NCI-H510A treated with DMSO at 0.1 percent for 48 hours (cell line): ENCODE measurements at regions not wholly inside any gene's neighbourhood (a gene's known extent, or its start where the extent isn't known, plus 50 kb on each side); places are given as distances from the start of the nearest gene placed in this dataset.
"Not testable (repeated sequence)": the region's sequence is repeated elsewhere in the genome, so short reads cannot be mapped to it uniquely, and the experiment has no call there.

Source experiments
- DNase-seq: peaks from one replicate; lab custom pipeline; 2025; lab: John Stamatoyannopoulos, UW

DNA sequence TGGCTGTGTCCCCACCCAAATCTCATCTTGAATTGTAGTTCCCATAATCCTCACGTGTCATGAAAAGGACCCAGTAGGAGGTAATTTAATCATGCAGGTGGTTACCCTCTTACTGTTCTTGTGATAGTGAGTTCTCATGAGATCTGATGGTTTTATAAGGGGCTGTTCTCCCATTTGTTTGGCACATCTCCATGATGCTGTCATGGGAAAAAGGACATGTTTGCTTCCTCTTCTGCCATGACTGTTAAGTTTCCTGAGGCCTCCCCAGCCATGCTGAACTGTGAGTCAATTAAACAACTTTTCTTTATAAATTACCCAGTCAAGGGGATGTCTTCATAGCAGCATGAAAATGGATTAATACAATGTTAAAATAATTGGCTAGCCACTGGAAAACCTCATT is 243.3 kb upstream of the MKLN1 start:
- DNase-seq, result not testable (repeated sequence)

DNA sequence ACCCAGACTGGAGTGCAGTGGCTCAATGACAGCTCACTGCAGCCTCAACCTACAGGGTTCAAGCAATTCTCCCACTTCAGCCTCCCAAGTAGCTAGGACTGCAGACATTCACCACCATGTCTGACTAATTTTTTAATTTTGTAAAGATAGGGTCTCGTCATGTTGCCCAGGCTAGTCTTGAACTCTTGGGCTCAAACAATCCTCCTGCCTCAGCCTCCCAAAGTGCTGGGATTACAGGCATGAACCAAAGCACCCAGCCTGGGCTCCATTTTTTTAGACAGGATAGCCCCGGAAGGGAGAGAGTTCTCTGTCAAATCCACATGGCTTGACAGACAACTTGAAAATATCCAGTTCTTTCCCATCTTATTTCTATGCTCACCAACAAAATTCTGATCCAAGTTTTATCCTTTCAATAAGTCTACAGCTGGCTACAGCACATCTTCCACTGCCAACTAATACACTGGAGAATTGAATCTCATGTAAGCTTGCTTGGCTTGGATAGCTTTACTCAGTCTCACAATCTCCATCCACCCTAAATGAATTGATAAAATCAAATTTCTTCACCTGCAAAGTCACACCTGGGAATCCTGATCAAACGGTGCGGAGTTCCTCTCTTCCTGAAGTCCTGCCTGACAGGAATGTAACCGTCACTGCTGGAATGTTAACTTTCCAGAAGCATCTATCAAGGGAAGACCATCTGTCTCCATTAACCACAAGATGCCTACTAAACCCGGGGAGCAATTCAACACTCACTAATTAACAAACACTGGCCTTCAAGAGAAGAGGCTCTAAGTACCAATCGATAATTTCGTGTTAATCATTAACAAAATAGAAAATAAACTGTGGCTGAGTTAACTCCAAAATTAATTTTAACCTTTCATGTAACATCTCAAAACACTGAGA is 239.7 kb upstream of the MKLN1 start:
- no peak for DNase-seq

DNA sequence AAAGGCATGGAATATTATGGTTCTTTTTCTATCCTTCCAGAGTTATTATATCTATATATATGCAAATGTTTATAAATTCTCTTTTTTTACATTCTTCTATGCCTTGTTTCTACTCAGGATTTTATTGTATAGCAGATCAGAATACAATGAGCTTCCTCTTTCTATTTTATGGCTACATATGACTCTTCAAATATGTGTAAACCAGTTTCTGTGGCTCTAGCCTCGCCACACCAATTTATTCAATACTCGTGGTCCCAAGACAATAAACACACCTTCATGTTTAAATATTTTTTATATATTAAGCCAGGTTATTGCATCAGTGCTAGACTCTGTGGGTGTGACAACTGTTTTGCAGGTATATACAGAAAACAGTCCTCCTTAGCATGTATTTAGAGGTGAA is 237.5 kb upstream of the MKLN1 start:
- DNase-seq, result no peak

DNA sequence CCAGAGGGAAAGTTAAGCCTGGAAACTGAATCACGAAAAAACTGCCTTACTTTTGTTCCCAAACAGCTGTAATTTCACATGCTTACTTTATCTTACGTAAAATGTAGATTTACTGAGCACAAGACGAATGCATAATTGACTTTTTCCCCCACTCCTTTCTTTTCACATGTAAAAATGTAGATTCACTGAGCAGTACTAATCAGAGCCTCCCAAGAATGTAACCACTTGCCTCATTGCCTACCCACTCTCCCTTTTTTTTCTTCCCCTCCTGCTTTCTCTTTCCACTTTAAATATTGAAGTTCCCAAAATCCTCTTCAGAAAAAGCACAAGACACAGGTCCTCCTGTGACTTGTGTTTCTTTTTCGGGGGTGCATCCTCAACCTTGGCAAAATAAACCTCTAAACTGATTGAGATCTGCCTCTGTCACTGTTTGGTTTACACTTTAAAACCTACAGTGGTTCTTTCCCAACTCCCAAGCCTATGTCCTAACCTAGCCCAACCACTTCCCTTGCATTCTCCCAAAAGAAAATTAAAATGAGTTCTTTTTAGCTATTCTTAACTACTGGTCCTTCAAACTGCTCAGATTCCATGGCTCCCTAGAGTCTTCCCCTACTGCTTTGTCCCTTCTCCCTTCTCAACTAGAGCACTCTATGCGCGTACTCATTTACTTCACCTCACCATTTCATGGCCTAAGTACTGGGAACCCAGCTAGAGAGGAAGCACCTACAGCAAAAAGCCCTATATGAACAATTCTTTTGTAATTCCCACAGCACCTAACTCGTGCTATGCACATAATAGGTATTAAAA is 236.6 kb upstream of the MKLN1 start:
- DNase-seq, result no peak

DNA sequence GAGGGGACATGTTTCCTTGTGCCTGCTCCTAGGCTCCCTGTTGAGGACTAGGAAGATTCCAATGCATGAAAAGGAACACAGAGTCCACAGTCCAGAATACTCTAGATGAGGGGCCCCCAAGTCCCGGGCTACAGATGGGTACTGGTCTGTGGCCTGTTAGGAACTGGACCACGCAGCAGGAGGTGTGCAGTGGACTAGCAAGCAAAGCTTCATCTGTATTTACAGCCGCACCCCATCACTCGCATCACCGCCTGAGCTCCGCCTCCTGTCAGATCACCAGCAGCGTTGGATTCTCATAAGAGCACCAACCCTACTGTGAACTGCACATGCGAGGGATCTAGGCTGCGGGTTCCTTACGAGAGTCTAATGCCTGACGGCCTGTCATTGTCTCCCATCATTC is 233.0 kb upstream of the MKLN1 start:
- DNase-seq, result no peak

DNA sequence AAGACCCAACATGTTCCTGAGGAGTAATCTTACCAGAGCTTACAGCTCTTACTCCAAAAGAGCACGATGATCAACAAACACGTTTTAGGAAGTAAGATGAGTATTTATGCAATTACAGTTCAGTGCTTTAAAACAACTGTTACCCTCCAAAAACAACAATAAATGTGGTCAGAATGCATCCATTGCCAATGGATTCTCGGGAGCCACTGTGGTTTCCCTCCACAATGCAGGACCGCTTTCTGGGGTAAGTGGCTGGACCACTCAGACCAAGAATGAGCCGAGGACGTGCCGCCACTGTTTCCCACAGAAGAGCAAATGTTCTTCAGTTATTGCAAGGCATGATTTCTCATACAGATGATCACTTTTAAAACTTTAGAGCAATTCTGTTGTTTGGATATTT is 232.3 kb upstream of the MKLN1 start:
- no peak for DNase-seq

DNA sequence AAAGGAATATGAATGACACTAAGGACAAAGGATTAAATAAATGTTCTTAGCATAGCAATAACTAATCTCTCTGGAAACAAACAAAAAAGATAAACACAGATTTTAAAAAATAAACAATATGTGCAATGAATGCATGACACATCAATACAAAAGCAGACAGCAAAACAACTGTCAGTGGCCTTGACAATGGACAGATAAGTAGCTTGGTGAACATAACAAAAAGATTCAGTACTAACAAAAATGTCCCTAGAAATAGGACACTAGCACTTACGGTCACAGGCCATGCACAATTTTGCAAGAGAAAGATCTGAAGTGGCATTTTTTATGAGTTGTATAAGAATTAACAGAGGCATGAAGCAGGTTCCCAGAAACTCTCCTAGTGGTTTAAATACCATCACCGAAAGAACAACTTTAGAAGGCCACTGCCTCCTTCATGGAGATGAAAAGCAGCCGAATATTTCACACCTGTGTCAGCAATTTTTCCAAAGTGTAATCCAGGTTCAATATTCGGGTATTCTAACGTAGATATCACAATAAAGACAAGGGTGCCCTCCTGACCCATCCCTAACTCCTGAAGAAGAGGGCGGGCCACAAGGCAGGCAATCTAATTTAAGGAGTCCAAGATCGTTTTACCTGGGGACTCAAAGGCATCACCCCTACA is 231.3 kb upstream of the MKLN1 start:
- DNase-seq, result no peak

DNA sequence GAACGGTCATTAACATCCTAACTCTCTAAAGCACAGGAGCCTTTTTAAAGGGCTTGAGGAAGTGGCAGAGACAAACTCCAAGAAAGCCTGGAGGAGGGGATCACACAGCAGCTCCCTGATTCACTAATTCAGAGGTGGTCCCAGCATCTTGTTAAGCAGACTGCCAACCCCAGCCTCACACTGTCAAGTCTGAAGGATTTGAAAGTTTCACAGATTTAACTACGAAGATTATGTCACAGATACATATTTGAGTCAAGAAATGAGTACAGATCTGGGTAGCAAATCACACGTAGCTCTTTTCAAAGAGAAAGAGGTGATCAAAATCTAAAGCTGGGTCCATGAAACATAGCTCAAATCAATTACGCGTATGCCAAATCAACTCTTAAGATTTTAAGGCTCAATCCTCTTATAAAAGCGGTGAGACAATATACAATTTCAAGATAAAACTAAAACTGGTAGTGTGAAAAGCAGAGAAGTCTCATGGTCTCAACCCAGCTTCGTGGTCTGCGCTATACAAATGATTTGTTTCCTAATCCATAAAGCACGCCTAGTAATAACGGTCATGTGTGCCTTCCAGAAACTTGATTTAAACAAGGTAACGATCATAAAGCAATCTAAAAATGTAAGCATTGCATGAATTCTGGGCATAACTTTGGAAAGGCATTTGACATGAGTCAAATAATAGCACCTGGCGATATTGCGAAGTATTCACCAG is 229.9 kb upstream of the MKLN1 start:
- DNase-seq, result no peak

DNA sequence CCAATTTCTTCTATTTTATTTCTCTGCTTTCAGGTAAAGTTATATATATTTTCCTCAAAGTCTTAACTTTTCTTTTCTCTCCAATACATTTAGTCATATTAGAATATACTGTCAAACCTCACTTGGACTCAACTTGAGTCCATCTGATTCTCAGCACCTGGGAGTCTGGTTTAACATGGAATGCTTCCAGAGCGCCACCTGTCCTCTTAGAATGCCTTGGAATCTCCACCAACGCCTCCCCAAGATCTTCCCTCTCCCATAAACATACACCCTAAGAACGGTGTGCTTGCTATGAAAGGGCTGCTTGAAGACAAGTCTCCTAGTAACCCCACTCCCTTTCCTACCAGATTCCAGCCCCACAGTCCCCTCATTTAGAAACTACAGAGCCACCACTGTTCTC is 229.1 kb upstream of the MKLN1 start:
- no peak for DNase-seq

DNA sequence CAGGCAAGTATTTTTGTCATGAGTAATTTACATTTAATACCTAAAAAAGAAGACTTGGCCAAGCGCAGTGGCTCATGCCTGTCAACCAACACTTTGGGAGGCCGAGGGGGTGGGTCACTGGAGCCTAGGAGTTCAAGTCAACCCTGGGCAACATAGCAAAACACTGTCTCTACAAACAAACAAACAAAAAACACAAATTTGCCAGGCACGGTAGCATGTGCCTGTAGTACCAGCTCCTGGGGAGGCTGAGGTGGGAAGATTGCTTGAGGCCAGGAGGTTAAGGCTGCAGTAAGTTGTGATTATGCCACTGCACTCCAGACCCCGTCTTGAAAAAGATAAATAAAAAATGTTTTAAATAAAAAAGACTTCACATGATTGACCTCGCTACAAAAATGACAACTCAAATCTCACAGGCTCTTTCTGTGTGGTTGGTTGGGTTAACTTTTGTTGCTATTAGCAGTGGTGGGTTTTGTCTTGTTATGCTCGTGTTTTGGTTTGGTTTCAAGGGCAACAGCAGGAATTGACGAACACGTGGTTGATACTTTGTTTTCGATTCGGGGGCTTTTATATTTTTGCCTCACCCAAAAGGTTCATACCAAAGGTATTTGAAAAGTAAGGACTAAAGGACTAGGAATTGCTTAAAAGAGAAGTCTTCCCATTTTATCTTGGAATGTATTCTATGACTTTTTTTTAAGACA is 227.2 kb upstream of the MKLN1 start:
- no peak for DNase-seq

DNA sequence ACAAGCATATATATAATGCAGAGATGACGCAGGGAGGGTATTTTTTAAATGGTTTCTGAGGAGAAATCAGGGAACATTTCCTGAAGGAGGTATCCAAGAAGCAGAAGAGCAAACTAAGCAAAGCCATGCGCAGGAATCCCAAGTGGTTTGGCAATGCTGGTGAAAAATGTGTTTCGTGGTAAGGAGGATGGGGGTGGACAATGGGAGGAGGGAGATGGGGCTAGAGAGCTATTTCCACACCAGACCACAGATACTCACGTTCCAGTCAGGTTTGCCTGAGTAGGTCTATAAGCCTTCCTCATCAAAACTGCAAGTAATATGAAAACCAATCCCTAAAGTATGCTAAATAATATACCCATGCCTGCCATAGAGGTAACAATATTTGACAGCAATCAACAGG is 223.7 kb upstream of the MKLN1 start:
- DNase-seq, result no peak

DNA sequence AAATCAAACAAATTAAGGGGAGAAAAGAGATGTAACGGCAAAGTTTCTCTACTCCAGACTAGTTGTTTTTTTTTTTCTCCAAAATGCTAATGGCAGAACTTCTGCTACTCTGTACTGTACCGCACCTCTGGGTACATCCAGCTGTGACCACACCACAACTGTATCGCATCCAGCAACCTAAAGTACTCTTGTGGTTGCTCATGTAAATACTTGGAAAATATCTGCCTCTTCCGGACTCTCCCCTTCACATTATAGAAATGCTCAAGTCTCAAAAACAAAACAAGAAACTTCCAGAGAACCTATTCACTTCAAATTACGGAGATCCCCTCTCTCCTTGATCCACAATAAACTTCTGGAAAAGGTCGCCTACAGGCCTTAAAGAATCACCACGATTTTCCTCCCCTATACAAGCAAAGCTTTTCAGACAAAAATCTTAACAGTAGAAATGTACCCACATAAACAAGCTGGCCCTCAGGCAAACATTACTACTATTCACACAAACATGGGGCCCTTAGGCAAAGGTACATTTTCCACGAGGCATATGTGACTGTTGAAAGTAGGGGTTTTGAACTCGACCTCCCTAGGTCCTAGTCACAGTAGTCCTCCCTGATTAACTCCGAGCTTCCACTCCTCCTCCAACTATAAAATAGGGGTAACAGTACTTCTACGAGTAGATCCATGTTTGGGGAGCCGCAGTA is 222.9 kb upstream of the MKLN1 start:
- no peak for DNase-seq

DNA sequence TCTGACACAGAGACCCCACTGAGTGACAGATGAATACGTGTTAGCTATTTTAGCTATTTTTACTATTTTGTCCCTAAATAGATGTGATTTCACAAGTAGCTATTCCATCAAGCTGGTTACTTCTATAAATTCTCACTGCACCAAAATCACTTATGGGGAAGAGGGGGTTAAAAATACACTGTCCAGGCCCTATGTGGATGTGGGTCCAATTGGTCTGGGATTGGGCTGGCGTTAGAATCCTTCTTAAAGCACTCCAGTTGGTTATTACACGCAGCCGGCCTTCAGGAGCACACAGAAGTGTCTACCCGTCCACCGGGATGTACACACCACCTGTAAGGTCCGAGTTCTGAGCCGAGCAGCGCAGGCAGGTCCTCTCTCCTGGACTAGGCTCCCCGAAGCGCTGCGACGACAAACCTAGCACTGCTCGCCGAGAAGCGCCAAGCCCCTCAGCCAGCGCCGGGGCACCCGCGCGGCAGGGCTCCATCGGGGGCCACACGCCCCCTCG is 222.3 kb upstream of the MKLN1 start:
- DNase-seq, result no peak

DNA sequence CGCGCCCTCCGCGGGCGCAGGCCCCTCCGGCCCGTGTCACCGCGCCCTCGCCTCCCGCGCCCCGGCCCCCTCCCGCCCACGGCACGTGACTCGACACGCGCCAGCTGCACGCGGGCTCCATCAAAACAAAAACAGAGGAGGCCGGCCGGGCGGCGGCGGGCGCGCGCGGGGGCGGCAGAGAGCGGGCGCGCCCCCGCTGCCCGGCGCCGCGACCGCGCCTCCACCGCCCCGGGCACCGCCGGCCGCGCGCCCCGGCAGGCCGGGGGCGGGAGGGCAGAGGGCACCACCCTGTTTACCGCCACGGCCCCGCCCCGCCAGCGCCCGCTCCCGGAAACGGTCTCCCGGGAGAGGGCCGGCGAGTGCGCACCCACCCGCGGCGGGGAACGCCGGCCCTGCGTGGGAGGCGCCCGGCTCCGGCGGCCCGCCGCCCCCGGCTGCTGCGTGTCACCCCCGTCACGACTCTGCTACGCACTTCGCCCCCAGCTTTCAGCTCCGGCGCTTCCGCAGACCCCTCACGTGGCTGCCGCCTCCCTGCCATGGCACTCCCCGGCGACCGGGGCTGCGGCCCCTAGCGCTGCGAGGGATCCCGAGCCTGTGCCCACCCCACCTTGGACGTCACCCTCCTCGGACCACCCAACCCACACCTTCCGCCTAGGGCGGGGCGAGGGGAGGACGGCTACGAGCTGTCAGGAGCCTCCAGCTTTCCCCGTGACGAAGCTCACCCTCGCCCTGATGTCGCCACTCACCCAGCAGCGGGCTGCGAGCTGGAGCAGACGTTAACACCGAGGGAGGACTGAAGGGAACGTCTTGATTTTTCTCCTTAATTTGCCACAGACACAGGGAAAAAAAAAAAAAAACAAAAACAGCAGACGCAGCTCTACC is 221.6 kb upstream of the MKLN1 start:
- DNase-seq, result no peak

DNA sequence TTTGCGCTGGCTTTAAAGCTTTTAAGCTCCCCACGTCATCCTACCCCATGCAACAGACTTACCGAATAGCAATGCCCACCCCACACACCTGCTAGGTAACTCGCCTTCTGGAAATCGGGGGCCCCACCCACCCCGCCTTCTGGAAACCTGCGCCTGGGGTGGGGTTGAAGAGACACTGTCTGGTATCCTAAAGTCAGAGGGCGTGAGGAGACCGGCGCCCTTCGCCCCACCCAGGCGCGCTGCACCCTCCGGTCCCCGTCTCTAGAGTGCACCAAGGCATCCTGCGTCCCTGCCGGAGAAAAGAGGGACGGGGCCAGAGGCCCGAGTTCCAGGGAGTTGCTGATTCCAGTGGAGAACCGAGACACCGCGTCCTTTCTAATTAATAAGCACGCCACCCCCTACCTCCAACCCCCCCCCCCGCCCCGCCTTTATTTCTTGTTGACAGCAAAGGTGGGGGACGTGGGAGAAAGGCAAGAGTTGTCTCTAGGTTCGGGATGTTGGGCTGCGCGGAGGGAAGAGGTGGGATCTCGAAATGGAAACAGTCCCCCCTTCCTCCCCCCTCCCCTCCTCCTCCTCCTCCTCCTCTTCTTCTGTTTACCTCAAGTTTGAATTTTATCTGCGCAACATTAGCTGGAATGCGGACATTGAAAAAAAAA is 220.9 kb upstream of the MKLN1 start:
- DNase-seq, result peak; percentile 9

DNA sequence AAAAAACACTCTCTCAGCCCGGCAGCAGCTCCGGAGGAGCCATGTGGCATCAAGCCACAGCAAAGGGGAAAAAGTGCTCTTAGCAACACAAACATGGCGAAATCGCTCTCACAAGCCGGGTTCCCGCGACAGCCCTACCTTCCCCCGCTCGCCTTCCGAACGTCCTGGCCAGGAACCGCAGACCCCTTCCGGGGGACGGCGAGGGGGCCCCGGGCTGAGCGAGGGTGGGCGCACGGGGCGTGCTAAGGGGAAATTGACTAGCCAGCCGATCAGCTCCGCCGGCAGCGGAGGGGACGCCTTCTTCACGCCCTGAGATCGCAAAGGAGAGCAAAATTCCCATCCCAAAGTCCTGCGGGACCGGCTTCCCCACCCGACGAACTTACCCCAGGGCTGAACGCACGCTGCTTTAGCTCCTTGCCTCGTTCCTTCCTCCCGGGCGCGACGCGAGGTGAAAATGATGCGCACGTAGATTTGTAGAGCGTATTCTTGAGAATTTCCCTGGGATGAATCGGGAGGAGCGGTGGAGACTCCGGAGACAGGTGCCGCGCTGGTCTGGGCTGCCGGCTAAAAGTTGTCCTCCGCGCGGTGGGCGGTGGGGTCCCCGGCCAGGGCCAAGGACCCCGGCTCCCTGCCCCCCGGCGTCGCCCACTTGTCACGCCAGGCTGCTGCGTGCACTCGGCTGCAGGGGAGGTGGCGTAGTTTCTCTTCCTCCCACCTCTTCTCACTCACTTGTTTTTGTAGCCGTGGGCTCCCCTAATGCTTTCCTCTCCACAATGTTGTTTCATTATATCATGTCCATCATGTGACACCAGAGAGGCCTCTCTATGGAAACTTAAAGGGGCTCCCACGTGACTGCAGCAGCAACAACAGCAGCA is 220.1 kb upstream of the MKLN1 start:
- DNase-seq, result peak; percentile 37

DNA sequence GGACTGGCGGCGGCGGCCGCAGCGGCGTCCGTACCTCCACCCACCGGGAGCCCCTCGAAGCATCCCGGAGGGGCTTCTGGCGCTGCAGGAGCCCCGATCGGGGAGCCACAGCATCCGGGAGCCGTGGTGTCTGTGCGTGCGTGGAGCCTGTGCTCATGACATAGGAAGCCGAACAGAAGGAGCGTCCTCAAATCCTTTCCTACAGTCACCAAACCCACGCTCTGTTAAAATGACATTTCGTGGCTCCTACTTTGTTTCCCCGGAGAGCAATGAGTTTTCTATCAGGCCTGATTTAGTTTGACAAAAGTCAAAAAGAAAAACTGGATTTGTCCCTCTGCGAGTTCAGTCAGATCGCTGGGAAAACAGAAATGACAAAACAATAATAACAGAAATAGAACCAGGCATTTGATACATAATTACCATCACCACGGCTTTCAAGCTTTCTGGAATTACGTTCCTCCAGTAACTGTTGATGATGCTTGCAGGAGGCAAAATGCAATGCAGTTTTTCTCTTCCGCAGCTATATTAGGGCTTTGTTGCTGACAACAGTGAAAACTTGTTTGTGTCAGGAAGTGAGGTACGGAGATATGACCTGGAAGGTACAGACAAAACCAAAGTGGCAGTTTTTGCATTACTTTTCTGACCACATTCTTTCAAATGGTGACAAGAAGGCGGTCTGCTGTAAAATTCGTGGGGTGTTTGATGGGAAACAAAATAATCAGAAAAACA is 219.3 kb upstream of the MKLN1 start:
- DNase-seq, result peak; percentile 7
